PC-9 (cell line): ENCODE measurements at regions not wholly inside any gene's neighbourhood (a gene's known extent, or its start where the extent isn't known, plus 50 kb on each side); places are given as distances from the start of the nearest gene placed in this dataset.

Experiments used
- EZH2 ChIP-seq: fragments of 200-600 bp; sonication (generic); IDR thresholded peaks from 2 replicates; pipeline ENCODE4 v1.8.0; 2017; ENCODE audit warnings: antibody characterized with exemption, low read depth
- TF ChIP-seq, protein P1 (sequence below): fragments of 200-600 bp; sonication (generic); conservative IDR thresholded peaks from 2 replicates; pipeline ENCODE4 v1.6.1; 2017; ENCODE audit warnings: mixed run types, antibody characterized with exemption, mild to moderate bottlenecking, moderate library complexity

DNA sequence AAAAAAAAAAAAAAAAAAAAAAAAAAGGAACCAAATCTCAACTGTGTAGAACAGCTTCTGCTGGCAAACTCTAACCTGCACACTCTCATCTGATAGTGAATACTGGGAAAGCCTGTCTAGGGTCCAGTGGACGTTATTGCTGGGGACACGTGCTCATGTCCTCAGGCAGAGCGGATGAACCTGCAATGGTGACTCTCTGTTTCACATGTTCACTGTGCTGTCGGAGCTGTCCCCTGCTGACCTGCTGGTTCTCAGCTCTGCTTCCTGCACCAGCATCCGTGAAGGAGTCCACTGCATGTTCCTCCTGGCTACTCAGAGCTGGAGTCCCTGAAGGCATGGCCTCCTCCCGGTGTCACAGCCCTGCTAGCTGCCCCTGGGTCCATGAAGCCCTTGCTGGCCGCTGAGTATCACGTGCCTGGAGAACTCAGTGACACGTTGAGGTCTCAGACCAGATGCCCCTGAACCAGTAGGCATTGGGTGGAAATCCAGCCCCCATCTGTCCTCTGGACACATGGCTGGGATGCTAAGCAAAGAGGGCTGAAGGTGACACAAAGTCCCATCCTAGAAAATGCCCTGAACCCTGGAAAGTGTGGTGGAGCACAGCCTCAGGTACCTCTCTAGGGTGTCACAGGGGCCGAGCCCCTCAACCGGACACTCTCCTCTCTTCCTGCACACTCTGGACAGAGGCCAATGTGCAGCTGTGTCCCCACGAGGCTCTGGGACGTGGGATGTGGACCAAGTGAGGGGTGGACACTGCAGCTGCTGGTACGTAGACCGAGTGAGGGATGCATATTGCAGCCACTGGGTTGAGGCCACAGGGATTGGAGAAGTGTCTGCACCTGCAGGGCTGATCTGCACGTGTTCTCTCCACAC is 54.9 kb upstream of the FRMD1 start:
- TF ChIP-seq, protein P1, sequence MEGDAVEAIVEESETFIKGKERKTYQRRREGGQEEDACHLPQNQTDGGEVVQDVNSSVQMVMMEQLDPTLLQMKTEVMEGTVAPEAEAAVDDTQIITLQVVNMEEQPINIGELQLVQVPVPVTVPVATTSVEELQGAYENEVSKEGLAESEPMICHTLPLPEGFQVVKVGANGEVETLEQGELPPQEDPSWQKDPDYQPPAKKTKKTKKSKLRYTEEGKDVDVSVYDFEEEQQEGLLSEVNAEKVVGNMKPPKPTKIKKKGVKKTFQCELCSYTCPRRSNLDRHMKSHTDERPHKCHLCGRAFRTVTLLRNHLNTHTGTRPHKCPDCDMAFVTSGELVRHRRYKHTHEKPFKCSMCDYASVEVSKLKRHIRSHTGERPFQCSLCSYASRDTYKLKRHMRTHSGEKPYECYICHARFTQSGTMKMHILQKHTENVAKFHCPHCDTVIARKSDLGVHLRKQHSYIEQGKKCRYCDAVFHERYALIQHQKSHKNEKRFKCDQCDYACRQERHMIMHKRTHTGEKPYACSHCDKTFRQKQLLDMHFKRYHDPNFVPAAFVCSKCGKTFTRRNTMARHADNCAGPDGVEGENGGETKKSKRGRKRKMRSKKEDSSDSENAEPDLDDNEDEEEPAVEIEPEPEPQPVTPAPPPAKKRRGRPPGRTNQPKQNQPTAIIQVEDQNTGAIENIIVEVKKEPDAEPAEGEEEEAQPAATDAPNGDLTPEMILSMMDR, result no peak
- TF ChIP-seq EZH2, result no peak
